GM19240 (cell line): ENCODE measurements at regions not wholly inside any gene's neighbourhood (a gene's known extent, or its start where the extent isn't known, plus 50 kb on each side); places are given as distances from the start of the nearest gene placed in this dataset.
"Not testable (repeated sequence)": the region's sequence is repeated elsewhere in the genome, so short reads cannot be mapped to it uniquely, and the experiment has no call there.

Experiments
- DNase-seq: peaks from one replicate; pipeline ENCODE4 v3.0.0; 2011; ENCODE audit warnings: low spot score; ENCODE audit not compliant: insufficient read length

GRCh38 chr3:197431346-197431910 lies 124.3 kb downstream of the BDH1 start:
- no peak for DNase-seq

- DNase-seq: no peak
These were observed 124.8 kb downstream of the BDH1 start for GRCh38 chr3:197430934-197431333.

GRCh38 chr3:197430502-197430901 lies 125.3 kb downstream of the BDH1 start:
- DNase-seq: no peak

- no peak for DNase-seq
These were observed 126.8 kb downstream of the BDH1 start for GRCh38 chr3:197428952-197429351.

GRCh38 chr3:197428117-197428801 lies 127.5 kb downstream of the BDH1 start:
- no peak for DNase-seq

GRCh38 chr3:197427021-197427420 lies 128.6 kb upstream of the DLG1 start:
- DNase-seq: no peak

GRCh38 chr3:197426121-197426566 lies 127.7 kb upstream of the DLG1 start:
- DNase-seq: no peak

- no peak for DNase-seq
These were observed 127.2 kb upstream of the DLG1 start for GRCh38 chr3:197425485-197426120.

GRCh38 chr3:197424674-197425484 lies 126.5 kb upstream of the DLG1 start:
- no peak for DNase-seq

GRCh38 chr3:197424266-197424665 lies 125.9 kb upstream of the DLG1 start:
- DNase-seq: no peak

- no peak for DNase-seq
These were observed 125.0 kb upstream of the DLG1 start for GRCh38 chr3:197423376-197423775.

- no peak for DNase-seq
These were observed 124.1 kb upstream of the DLG1 start for GRCh38 chr3:197422506-197422905.

- DNase-seq: no peak
These were observed 122.6 kb upstream of the DLG1 start for GRCh38 chr3:197421021-197421420.

- DNase-seq: no peak
These were observed 122.2 kb upstream of the DLG1 start for GRCh38 chr3:197420566-197420965.

- DNase-seq: no peak
These were observed 121.7 kb upstream of the DLG1 start for GRCh38 chr3:197420115-197420514.

- DNase-seq: no peak
These were observed 121.3 kb upstream of the DLG1 start for GRCh38 chr3:197419696-197420095.

- DNase-seq: no peak
These were observed 119.7 kb upstream of the DLG1 start for GRCh38 chr3:197417911-197418618.

- DNase-seq: no peak
These were observed 119.0 kb upstream of the DLG1 start for GRCh38 chr3:197417441-197417840.

GRCh38 chr3:197411899-197412298 lies 113.5 kb upstream of the DLG1 start:
- DNase-seq: not testable (repeated sequence)

- DNase-seq: not testable (repeated sequence)
These were observed 111.8 kb upstream of the DLG1 start for GRCh38 chr3:197410170-197410569.
